ENCODE measurements at regions not wholly inside any gene's neighbourhood (a gene's known extent, or its start where the extent isn't known, plus 50 kb on each side); places are given as distances from the start of the nearest gene placed in this dataset.

- DNase-seq (ENCODE audit: low read depth, low spot score) (no peak), FAIRE-seq (no peak)
- TF ChIP-seq FOS (IDR thresholded peaks at IDR 0.05; ENCODE audit: borderline replicate concordance, insufficient read depth, low read length) (no peak), EZH2 (IDR thresholded peaks at IDR 0.05; ENCODE audit: borderline replicate concordance, low read depth, low read length, severe bottlenecking) (no peak), MAX (IDR thresholded peaks at IDR 0.05; ENCODE audit: insufficient read depth, insufficient read length) (no peak), POLR2A (IDR thresholded peaks at IDR 0.05; ENCODE audit: low read depth, low read length) (no peak), MYC (IDR thresholded peaks at IDR 0.05; ENCODE audit: low read depth, low read length) (no peak), JUN (IDR thresholded peaks at IDR 0.05; ENCODE audit: borderline replicate concordance, insufficient read depth, insufficient read length, low read depth) (no peak), GATA2 (IDR thresholded peaks at IDR 0.05; ENCODE audit: insufficient read depth, insufficient read length, low read depth, low read length) (no peak)
- Histone ChIP-seq H3K9me1 (replicated peaks; ENCODE audit: control insufficient read depth, extremely low read depth, insufficient read depth, low read length) (no peaks in the 10 kb centered on the region), H3K4me1 (ENCODE audit: control insufficient read depth, extremely low read depth, insufficient read depth, low read length) (no peaks in the 10 kb centered on the region), H3K9ac (replicated peaks; ENCODE audit: extremely low read depth, insufficient read depth, low read length) (no peak overlapping the region), H3K27me3 (ENCODE audit: control insufficient read depth in 2 of 2, insufficient read depth in 2 of 2, low read length in 2 of 2) (peaks cover 0 to 6% of the 10 kb centered on the region in 2 experiments), H3K36me3 (ENCODE audit: control insufficient read depth in 2 of 2, extremely low read depth in 1 of 2, insufficient read depth in 2 of 2, low read length in 2 of 2) (no peaks in the 10 kb centered on the region), H3K4me2 (ENCODE audit: insufficient read depth, low read length) (no peak overlapping the region), H3K27ac (ENCODE audit: insufficient read depth, low read depth, low read length) (no peak overlapping the region), H3K4me3 (replicated peaks in 1 of 3; ENCODE audit: insufficient read depth in 1 of 3, low read depth in 1 of 3, low read length in 3 of 3) (no peak overlapping the region), H3K79me2 (ENCODE audit: control insufficient read depth, insufficient read depth, low read length) (no peaks in the 10 kb centered on the region), H4K20me1 (replicated peaks; ENCODE audit: control insufficient read depth, extremely low read depth, insufficient read depth, low read length) (no peaks in the 10 kb centered on the region), H3K9me3 (replicated peaks; ENCODE audit: control insufficient read depth, insufficient read depth, low read length) (no peaks in the 10 kb centered on the region), H2AFZ (ENCODE audit: low read depth, low read length) (no peak overlapping the region)
- no TSS peak for BruUV-seq (replicated peaks)
- dilution Hi-C loops (cut with MboI; ENCODE audit: extremely low pct_ligation_motif_present, low sequenced_read_pairs) (no loop called here), intact Hi-C loops (cut with micrococcal nuclease) (no loop called here)
- ChIA-PET POLR2A (no interaction called here), CTCF (interaction anchor here (1.0 kb wide), 1 partner anchor 14 kb away, joined by 4 read pairs; no protein-coding TSS in a partner anchor)
Measured at GRCh38 chr12:47007048-47007447, 72.4 kb upstream of the PCED1B start.

GRCh38 chr12:47012552-47012951, 66.9 kb upstream of the PCED1B start:
- no peak overlapping the region for H2AFZ ChIP-seq (ENCODE audit: low read depth, low read length)
- H3K9ac ChIP-seq (replicated peaks; ENCODE audit: extremely low read depth, insufficient read depth, low read length), result no peak overlapping the region
- DNase-seq (ENCODE audit: low read depth, low spot score) (no peak), FAIRE-seq (no peak)
- H3K27me3 ChIP-seq (ENCODE audit: control insufficient read depth in 2 of 2, insufficient read depth in 2 of 2, low read length in 2 of 2), result peaks cover 0 to 2% of the 10 kb centered on the region in 2 experiments
- H3K9me3 ChIP-seq (replicated peaks; ENCODE audit: control insufficient read depth, insufficient read depth, low read length), result no peaks in the 10 kb centered on the region
- no peaks in the 10 kb centered on the region for H3K9me1 ChIP-seq (replicated peaks; ENCODE audit: control insufficient read depth, extremely low read depth, insufficient read depth, low read length)
- H3K27ac ChIP-seq (ENCODE audit: insufficient read depth, low read depth, low read length), result no peak overlapping the region
- dilution Hi-C loops (cut with MboI; ENCODE audit: extremely low pct_ligation_motif_present, low sequenced_read_pairs), result no loop called here
- no TSS peak for BruUV-seq (replicated peaks)
- H3K4me2 ChIP-seq (ENCODE audit: insufficient read depth, low read length), result no peak overlapping the region
- H3K36me3 ChIP-seq (ENCODE audit: control insufficient read depth in 2 of 2, extremely low read depth in 1 of 2, insufficient read depth in 2 of 2, low read length in 2 of 2), result no peaks in the 10 kb centered on the region
- POLR2A ChIA-PET, result no interaction called here
- H3K4me3 ChIP-seq (replicated peaks in 1 of 3; ENCODE audit: insufficient read depth in 1 of 3, low read depth in 1 of 3, low read length in 3 of 3), result no peak overlapping the region
- no peak for TF ChIP-seq EZH2 (IDR thresholded peaks at IDR 0.05; ENCODE audit: borderline replicate concordance, low read depth, low read length, severe bottlenecking)
- no peak for TF ChIP-seq JUN (IDR thresholded peaks at IDR 0.05; ENCODE audit: borderline replicate concordance, insufficient read depth, insufficient read length, low read depth)
- TF ChIP-seq CTCF (IDR thresholded peaks at IDR 0.05; ENCODE audit: extremely low read depth in 1 of 2, insufficient read depth in 1 of 2, low read depth in 1 of 2, low read length in 2 of 2), result no peak
- no peak for TF ChIP-seq GATA2 (IDR thresholded peaks at IDR 0.05; ENCODE audit: insufficient read depth, insufficient read length, low read depth, low read length)
- no peak for TF ChIP-seq MAX (IDR thresholded peaks at IDR 0.05; ENCODE audit: insufficient read depth, insufficient read length)
- no peak for TF ChIP-seq MYC (IDR thresholded peaks at IDR 0.05; ENCODE audit: low read depth, low read length)
- CTCF ChIA-PET, result no interaction called here
- peaks cover 11% of the 10 kb centered on the region for H3K4me1 ChIP-seq (ENCODE audit: control insufficient read depth, extremely low read depth, insufficient read depth, low read length)
- no peaks in the 10 kb centered on the region for H3K79me2 ChIP-seq (ENCODE audit: control insufficient read depth, insufficient read depth, low read length)
- no peaks in the 10 kb centered on the region for H4K20me1 ChIP-seq (replicated peaks; ENCODE audit: control insufficient read depth, extremely low read depth, insufficient read depth, low read length)
- intact Hi-C loops (cut with micrococcal nuclease), result no loop called here

Measured in endothelial cell of umbilical vein (primary cell).